GM23248 (cell line): ENCODE measurements at regions not wholly inside any gene's neighbourhood (a gene's known extent, or its start where the extent isn't known, plus 50 kb on each side); places are given as distances from the start of the nearest gene placed in this dataset.

Experiments used
- DNase-seq: peaks from one replicate; pipeline ENCODE4 v3.0.0-alpha.2; 2015
- H2AFZ ChIP-seq: fragments of 200-600 bp; sonication (generic); 2 replicates; pipeline ENCODE4 v1.6.1; 2016; ENCODE audit warnings: antibody characterized with exemption
- H3F3A ChIP-seq: fragments of 200-600 bp; sonication (generic); 2 replicates; pipeline ENCODE4 v1.6.1; 2016; ENCODE audit warnings: mild to moderate bottlenecking, antibody characterized with exemption, mixed run types; ENCODE audit not compliant: insufficient read depth
- H3K27ac ChIP-seq: fragments of 200-600 bp; sonication (generic); 2 replicates; pipeline ENCODE4 v1.5.1; 2016; ENCODE audit warnings: mild to moderate bottlenecking
- H3K27me3 ChIP-seq: fragments of 200-600 bp; sonication (generic); replicated peaks from 2 replicates; pipeline ENCODE4 v1.6.1; 2016; ENCODE audit warnings: mild to moderate bottlenecking; ENCODE audit not compliant: insufficient read depth
- H3K36me3 ChIP-seq: fragments of 200-600 bp; sonication (generic); 2 replicates; pipeline ENCODE4 v1.6.1; 2016; ENCODE audit warnings: low read depth, mild to moderate bottlenecking
- H3K4me1 ChIP-seq: fragments of 200-600 bp; sonication (generic); 2 replicates; pipeline ENCODE4 v1.6.1; 2016; ENCODE audit warnings: mild to moderate bottlenecking; ENCODE audit not compliant: insufficient read depth
- H3K4me2 ChIP-seq: fragments of 200-600 bp; sonication (generic); one replicate; pipeline ENCODE4 v1.6.1; 2016; ENCODE audit warnings: mild to moderate bottlenecking; ENCODE audit not compliant: unreplicated experiment
- H3K4me3 ChIP-seq: fragments of 200-600 bp; sonication (generic); 2 replicates; pipeline ENCODE4 v1.5.1; 2016; ENCODE audit warnings: mild to moderate bottlenecking
- H3K79me2 ChIP-seq: fragments of 200-600 bp; sonication (generic); 2 replicates; pipeline ENCODE4 v1.6.1; 2016; ENCODE audit warnings: mild to moderate bottlenecking; ENCODE audit not compliant: insufficient read depth
- H3K9ac ChIP-seq: fragments of 200-600 bp; sonication (generic); 2 replicates; pipeline ENCODE4 v1.6.1; 2016; ENCODE audit warnings: mild to moderate bottlenecking
- H3K9me2 ChIP-seq: fragments of 200-600 bp; sonication (generic); 2 replicates; pipeline ENCODE4 v1.6.1; 2016; ENCODE audit warnings: mixed run types, mild to moderate bottlenecking, moderate library complexity; ENCODE audit not compliant: insufficient read depth
- H3K9me3 ChIP-seq: fragments of 200-600 bp; sonication (generic); one replicate; pipeline ENCODE4 v1.6.1; 2017; ENCODE audit warnings: low read depth
- H4K20me1 ChIP-seq: fragments of 200-600 bp; sonication (generic); 2 replicates; pipeline ENCODE4 v1.6.0; 2016; ENCODE audit not compliant: insufficient read depth
- EZH2 ChIP-seq: fragments of 200-600 bp; sonication (generic); IDR thresholded peaks from 2 replicates; pipeline ENCODE4 v1.6.1; 2018; ENCODE audit warnings: antibody characterized with exemption, mild to moderate bottlenecking; ENCODE audit not compliant: insufficient read depth, poor library complexity, severe bottlenecking
- EZH2phosphoT487 ChIP-seq: fragments of 200-600 bp; sonication (generic); IDR thresholded peaks from 2 replicates; pipeline ENCODE4 v1.6.1; 2018; ENCODE audit warnings: antibody characterized with exemption, moderate library complexity, mild to moderate bottlenecking, low read depth; ENCODE audit not compliant: insufficient read depth
- WGBS, 2 experiments: methylation state at CpG; one replicate each; pipeline ENCODE4 v1.1.6; 2015 to 2017; ENCODE audit warnings: low lambda C conversion rate in 2 of 2, low coverage in 1 of 2; ENCODE audit errors: missing lambda C conversion rate in 2 of 2; 5-methylcytosine and 5-hydroxymethylcytosine counted together
- in situ Hi-C: fragments of 300-500 bp; cut with MboI; formaldehyde crosslinking; loops from 2 replicates; pipeline ENCODE4 v1.15.0; 2020

DNA sequence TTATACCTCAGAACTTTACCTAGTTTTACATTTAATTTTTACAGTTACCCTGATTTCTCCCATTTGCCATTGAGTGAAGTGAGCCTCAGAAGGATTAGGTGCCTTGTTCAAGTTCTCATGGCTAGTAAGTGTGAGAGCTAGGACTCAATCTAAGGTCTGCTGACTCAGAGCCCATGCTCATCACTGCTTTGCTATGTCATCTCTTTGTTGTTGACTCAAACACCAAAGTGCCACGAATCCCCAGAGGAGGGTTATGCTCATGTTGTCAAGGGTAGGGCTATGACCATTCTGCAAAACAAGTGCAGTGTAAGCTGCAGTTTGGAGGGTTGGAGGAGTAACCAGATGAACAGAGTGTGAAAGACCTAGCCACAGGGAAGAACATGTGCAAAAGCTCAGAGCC lies 185.4 kb upstream of the SKOR2 start:
- H2AFZ ChIP-seq, result no peak overlapping the region
- H3K9me3 ChIP-seq, result no peaks in the 10 kb centered on the region
- H3K9me2 ChIP-seq, result no peaks in the 10 kb centered on the region
- H3K9ac ChIP-seq, result no peak overlapping the region
- H3K27me3 ChIP-seq, result no peaks in the 10 kb centered on the region
- TF ChIP-seq EZH2phosphoT487, result no peak
- TF ChIP-seq EZH2, result no peak
- H3K4me3 ChIP-seq, result no peak overlapping the region
- 0% methylated on average over 1 of the region's 1 CpG for WGBS, 2 experiments
- in situ Hi-C loops, result no loop called here
- H3K36me3 ChIP-seq, result no peaks in the 10 kb centered on the region
- H3K4me2 ChIP-seq, result no peak overlapping the region
- H3K79me2 ChIP-seq, result no peaks in the 10 kb centered on the region
- no peaks in the 10 kb centered on the region for H3F3A ChIP-seq
- no peaks in the 10 kb centered on the region for H4K20me1 ChIP-seq
- H3K4me1 ChIP-seq, result no peaks in the 10 kb centered on the region
- peak; percentile 3 for DNase-seq
- no peak overlapping the region for H3K27ac ChIP-seq

DNA sequence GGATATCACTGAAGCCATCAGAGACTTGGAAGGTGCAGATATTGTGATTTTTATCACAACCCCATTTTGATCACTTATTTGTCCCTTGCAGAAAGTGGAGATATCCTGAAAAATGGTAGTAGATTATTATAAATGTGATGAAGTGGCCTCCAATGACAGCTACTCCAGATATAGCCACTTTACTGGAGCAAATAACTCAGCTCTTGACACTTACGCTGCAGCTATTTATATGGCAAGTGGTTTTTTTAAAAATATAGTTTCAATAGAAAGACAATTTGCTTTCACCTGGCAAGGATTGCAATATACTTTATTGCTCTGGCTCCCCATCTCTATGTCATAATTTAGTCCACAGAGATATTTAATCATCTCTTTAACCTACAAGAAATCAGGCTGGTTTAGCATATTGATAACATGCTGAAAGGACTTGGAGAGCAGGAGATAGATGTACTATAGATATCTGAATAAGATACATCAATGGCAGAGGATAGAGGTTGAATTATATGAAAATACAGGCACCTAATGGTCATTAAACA lies 182.8 kb upstream of the SKOR2 start:
- H3K9ac ChIP-seq, result no peak overlapping the region
- H3K9me2 ChIP-seq, result no peaks in the 10 kb centered on the region
- no peaks in the 10 kb centered on the region for H3F3A ChIP-seq
- no peak for DNase-seq
- H3K27ac ChIP-seq, result no peak overlapping the region
- H3K4me2 ChIP-seq, result no peak overlapping the region
- in situ Hi-C loops, result no loop called here
- H3K4me3 ChIP-seq, result no peak overlapping the region
- H3K79me2 ChIP-seq, result no peaks in the 10 kb centered on the region
- no peaks in the 10 kb centered on the region for H3K9me3 ChIP-seq
- H2AFZ ChIP-seq, result no peak overlapping the region
- TF ChIP-seq EZH2, result no peak
- no peak for TF ChIP-seq EZH2phosphoT487
- H3K4me1 ChIP-seq, result no peaks in the 10 kb centered on the region
- H3K27me3 ChIP-seq, result no peaks in the 10 kb centered on the region
- H3K36me3 ChIP-seq, result no peaks in the 10 kb centered on the region
- H4K20me1 ChIP-seq, result no peaks in the 10 kb centered on the region
- WGBS, 2 experiments, result 41 to 50% methylated on average over 1 of the region's 1 CpG

DNA sequence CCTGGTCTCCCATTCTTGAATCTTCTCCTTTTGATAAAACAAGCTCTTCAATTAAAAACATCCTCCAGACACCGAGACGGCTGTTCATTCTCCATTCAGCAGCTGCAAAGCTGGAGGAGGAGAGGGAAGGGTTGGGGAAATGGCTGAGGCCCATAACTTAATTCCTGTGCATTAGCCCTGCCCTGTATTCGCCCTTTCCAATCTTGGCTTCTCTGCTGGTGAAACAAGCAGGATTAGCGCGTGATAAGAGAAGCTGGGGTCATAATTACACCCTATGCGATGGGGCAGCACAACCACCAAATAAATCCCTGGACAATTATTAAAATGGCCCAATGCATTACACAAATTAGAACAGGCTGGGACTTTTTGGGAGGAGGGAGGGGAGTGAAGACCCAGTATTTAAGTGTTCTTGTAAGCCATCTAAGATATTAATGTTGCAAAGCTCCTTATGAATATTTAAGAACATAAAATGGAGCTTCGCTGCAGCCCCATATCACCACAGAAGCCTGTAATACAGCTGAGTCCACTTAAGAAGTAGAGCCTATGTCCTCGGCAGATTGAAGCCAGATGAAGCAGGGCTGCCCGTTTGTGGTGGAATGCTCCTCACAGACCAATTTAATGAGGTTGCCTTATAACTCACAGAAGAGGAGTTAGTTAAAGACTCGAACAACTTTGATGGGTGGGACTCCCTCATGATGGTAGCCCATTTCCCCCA lies 176.6 kb upstream of the SKOR2 start:
- no peaks in the 10 kb centered on the region for H4K20me1 ChIP-seq
- H3K4me1 ChIP-seq, result no peaks in the 10 kb centered on the region
- H3K9me2 ChIP-seq, result no peaks in the 10 kb centered on the region
- no peaks in the 10 kb centered on the region for H3K27me3 ChIP-seq
- no peak overlapping the region for H3K27ac ChIP-seq
- H3K79me2 ChIP-seq, result no peaks in the 10 kb centered on the region
- H3F3A ChIP-seq, result no peaks in the 10 kb centered on the region
- 16 to 19% methylated on average over 10 of the region's 10 CpGs for WGBS, 2 experiments
- no peak overlapping the region for H3K9ac ChIP-seq
- no peak for DNase-seq
- H2AFZ ChIP-seq, result no peak overlapping the region
- no peaks in the 10 kb centered on the region for H3K9me3 ChIP-seq
- in situ Hi-C loops, result no loop called here
- TF ChIP-seq EZH2phosphoT487 (no peak), EZH2 (no peak)
- H3K4me3 ChIP-seq, result no peak overlapping the region
- H3K36me3 ChIP-seq, result no peaks in the 10 kb centered on the region
- H3K4me2 ChIP-seq, result no peak overlapping the region

DNA sequence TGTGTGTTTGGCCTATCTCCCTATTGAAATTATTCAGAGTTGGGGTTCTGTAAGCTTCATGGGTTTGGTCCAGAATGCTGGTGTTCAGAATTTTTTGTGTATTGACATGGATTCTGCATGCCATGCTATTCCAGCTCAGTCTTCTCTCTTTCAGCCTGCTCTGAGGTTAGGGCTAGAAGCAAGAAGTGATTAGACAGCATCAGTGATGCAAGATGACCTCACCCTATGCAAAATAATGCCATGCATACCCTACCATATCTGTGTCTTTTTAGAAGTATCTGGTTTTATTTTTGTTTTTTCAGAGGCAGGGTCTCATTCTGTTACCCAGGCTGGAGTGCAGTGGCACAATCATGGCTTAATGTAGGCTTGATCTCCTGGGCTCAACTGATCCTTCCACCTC lies 175.6 kb upstream of the SKOR2 start:
- no peaks in the 10 kb centered on the region for H3K36me3 ChIP-seq
- H3K27me3 ChIP-seq, result no peaks in the 10 kb centered on the region
- no peaks in the 10 kb centered on the region for H3K79me2 ChIP-seq
- H3K4me2 ChIP-seq, result no peak overlapping the region
- H3K4me3 ChIP-seq, result no peak overlapping the region
- no peak overlapping the region for H3K27ac ChIP-seq
- no peaks in the 10 kb centered on the region for H3F3A ChIP-seq
- no peak overlapping the region for H3K9ac ChIP-seq
- no peak overlapping the region for H2AFZ ChIP-seq
- H3K9me3 ChIP-seq, result no peaks in the 10 kb centered on the region
- H4K20me1 ChIP-seq, result no peaks in the 10 kb centered on the region
- no peaks in the 10 kb centered on the region for H3K9me2 ChIP-seq
- in situ Hi-C loops, result no loop called here
- TF ChIP-seq EZH2phosphoT487 (no peak), EZH2 (no peak)
- DNase-seq, result no peak
- no peaks in the 10 kb centered on the region for H3K4me1 ChIP-seq

DNA sequence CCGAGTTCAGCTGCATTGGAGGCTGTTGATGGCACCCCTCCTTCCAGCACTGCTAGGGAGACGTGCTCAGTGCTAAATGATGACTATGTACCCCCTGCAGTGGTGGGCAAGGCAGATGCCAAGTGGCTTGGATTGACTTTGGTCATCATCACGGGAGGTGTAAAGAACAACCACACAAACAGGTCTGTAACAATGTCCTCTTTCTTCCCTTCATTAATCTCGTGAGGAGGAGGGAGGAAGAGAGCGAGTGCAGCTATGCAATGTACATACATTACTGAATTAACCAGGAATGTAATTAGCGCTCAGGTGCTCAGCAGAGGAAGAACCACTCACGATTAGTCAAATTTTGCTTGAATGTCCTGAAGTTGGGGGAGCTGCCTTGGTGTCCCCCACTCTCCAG lies 173.9 kb upstream of the SKOR2 start:
- Histone ChIP-seq H3K9me3 (no peaks in the 10 kb centered on the region), H3F3A (no peaks in the 10 kb centered on the region), H3K4me3 (no peak overlapping the region), H3K4me2 (no peak overlapping the region), H3K4me1 (no peaks in the 10 kb centered on the region), H4K20me1 (no peaks in the 10 kb centered on the region), H3K27me3 (no peaks in the 10 kb centered on the region), H3K79me2 (no peaks in the 10 kb centered on the region), H3K9ac (no peak overlapping the region), H3K36me3 (no peaks in the 10 kb centered on the region), H3K9me2 (no peaks in the 10 kb centered on the region), H3K27ac (no peak overlapping the region), H2AFZ (no peak overlapping the region)
- TF ChIP-seq EZH2phosphoT487, result no peak
- no peak for TF ChIP-seq EZH2
- 41 to 45% methylated on average over 7 of the region's 7 CpGs for WGBS, 2 experiments
- in situ Hi-C loops, result no loop called here
- DNase-seq, result no peak
